Activated CD8-positive, alpha-beta memory T cell treated with anti-CD3 and anti-CD28 coated beads, Interleukin-2, amount 50 U/mL, for 24 hours (primary cell): ENCODE measurements at regions not wholly inside any gene's neighbourhood (a gene's known extent, or its start where the extent isn't known, plus 50 kb on each side); places are given as distances from the start of the nearest gene placed in this dataset.
A peak's percentile ranks its signal among the peaks of the same experiment; 100 is the strongest.
"Not testable (repeated sequence)": the region's sequence is repeated elsewhere in the genome, so short reads cannot be mapped to it uniquely, and the experiment has no call there.

Source experiments
- DNase-seq: peaks from one replicate; pipeline ENCODE4 v3.0.0-alpha.2; 2020; ENCODE audit errors: extremely low read depth

DNA sequence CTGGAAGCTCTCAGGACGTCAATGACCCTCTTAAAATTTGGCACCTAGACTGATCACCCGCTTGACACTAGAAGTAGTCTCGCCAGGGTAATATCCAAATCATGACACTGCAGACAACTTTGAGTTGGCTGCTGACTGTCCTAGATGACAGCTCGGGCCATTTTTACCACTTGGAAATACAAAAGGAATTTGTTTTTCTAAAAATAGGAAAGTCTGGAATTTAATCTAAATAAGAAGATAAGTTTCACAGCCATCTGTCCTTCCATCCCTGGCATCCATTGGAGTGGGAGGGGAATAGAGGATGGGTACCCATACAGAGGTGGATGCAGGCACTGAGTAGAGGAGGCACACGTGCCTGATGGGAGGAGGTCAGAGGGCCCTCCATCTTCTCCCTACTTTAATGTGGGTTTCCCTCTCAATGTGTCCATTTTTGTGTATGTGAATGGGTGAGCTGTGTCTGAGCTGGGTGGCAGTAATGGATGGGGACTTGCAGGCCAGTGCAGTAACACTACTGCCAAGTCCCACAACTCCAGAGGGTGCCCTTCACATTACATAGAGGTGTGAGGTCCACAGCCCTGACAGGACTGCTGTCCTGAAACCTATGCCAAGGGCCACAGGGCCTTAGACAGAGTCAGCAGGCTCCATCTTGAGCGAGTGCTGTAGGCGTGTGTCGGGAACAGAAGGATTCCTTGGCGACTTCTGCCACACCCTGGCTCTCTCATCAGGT lies 104.8 kb upstream of the IPO9 start:
- DNase-seq = no peak

DNA sequence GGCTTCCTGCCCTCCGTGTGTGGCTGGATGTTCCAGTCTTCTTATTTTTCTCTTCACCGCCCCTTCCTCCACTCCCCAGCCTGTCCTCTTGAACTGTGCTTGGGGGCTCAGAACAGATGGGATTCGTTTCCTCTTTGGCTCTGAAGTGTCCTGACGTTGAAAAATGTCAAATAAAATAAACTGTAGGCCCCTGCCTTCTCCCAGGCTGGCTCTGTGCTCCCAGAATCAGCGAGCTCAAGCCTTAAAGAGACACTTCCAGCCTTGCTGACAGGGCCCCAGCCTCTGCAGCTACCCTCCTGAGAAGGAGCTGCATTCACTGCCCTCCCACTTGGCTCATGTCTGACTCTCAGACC lies 104.2 kb upstream of the IPO9 start:
- no peak for DNase-seq

DNA sequence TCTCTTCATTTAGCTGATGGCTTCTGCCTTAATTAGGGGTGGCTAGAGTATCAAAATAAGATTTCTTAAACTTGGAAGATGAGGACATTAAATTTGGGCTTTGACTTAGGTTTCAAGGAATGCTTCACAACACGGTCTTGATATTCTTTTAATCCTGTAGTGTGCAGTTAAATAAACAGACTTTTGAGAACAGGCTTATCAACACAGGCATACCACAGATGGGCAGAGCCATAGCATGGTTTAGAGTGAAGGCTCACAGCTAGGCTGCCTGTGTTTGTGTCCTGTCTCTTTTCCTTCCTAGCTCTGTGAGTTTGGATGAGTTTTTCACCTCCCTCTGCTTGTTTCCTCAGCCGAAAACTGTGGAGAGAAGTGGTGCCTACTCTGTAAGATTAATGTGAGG lies 102.3 kb upstream of the IPO9 start:
- DNase-seq = no peak

DNA sequence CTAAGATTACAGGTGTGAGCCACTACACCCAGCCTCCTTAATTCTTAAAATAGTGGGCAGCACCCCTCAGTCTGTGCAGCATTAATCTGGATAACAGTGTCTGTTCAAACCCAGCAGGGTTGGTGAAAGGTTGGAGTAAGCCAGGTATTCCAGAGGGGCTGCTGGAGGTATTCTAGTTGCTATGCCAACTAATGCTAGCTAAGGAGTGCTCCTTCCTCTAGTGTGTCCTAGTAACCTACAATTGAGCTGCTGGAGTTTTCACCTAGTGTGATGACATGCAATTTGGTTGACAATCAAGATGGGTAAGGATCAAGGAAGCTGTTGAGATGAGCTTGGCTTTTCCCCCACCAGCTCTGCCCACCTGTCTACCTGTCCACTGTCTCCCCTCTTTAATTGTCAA lies 100.2 kb upstream of the IPO9 start:
- no peak for DNase-seq

DNA sequence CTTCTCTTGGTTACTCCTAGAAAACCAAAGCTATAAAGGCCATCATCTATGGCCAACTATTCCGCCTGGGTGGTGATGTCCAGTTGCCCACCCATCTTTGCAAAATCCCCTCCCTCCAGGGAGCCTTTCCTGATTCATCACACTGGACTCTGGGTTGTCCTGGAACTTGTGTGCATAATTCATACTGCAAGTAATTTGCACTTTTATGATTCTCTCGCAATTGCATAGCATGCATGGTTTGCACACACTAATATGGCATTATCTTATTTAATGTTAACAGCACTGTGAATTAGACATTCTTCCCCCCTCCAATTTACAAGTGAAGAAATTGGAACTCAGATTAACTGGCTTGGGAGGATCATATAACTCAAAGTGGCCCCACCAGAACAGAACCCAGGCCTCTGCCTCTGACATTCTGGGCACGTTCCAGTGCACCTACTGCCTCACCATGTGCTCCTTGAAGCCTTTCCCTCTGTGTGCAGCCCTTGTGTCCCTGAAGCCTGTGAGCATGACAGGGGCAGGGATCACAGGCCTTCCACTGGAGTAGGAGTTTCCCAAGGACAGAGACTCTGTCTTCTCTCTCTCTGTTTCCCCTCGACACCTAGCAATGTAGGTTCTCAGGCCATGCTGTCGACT lies 98.9 kb upstream of the IPO9 start:
- no peak for DNase-seq

DNA sequence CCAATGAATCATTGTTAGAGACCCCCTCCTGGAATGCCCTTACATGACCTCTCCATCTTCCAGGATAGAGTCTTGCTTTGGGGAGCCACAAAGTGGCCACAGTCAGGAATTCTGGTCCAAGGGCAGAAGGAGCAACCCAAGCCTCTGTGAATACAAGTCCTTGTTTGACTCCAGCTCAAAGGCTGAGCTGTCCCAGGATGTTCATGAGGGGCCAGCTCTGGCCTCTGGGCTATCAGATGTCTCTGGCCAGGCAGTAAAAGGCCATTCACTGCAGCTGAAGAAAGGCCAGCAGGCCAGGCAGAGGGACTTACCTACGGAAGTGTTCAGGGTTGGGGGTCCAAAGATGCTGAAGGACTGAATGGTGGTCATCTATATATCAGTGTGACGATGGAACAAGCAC lies 98.3 kb upstream of the IPO9 start:
- no peak for DNase-seq

DNA sequence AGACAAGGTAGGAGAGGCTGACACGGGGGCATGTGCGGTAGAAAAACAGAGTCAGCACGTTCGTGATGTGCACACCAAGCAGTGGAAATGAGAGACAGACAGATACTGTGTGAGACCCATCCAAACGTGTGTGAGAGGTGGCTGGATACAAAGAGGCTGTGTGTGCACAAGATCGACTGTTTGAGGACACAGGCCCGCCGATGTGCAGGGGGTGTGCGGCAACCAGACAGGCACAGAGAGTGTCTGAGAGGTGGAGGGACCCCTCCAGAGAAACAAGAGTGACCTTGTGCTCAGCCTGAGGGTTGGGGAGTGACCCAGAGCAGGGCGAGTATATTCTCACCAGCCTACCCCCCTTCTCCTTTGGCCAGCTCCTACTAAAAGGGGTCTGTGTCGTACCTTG lies 97.8 kb upstream of the IPO9 start:
- DNase-seq = no peak

DNA sequence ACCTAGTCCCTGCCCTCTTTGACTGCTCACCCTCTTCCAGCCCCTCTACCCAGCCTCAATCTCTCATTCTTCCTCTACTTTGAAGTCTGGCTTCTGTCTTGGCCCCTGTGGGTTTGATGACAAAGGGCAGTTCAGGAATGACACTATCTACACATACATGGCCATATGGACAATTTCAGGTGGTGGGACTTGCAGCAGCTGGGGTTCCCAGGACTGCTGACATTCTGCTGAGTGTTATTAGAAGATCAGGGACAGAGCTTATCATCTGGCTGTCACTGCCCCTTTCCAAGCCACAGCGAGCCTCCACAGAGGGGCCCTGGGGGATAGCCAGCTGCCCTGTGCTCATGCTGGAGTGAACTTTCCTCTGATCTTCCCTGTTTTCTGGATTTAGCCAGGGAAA lies 97.4 kb upstream of the IPO9 start:
- no peak for DNase-seq

DNA sequence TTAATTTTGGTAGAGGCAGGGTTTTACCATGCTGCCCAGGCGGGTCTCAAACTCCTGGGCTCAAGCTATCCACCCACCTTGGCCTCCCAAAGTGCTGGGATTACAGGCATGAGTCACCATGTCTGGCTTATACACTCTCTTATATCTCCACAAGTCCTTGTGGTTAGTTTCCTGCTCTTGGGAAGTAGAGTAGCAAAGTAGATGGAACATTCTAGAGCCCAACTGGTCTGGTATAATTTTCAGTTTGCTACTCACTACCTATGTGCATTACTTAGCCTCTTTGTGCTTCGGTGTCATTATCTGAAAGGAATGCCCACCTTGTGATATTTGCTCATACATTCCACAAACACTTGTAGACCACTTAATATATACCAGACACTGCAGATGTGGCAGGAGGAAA lies 96.6 kb upstream of the IPO9 start:
- DNase-seq = no peak

DNA sequence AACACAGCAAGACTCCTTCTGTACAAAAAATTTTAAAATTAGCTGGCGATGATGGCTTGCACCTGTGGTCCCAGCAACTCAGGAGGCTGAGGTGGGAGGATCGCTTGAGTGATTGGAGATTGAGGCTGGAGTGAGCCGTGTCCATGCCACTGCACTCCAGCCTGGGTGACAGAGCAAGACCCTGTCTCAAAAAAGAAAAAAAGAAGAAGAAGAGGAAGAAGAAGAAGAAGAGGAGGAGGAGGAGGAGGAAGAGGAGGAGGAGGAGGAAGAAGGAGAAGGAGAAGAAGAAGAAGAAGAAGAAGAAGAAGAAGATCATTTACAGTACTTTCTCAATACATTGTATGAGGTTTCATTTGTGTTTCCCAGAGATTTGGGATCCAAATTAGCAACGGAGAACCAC lies 94.7 kb upstream of the IPO9 start:
- not testable (repeated sequence) for DNase-seq

DNA sequence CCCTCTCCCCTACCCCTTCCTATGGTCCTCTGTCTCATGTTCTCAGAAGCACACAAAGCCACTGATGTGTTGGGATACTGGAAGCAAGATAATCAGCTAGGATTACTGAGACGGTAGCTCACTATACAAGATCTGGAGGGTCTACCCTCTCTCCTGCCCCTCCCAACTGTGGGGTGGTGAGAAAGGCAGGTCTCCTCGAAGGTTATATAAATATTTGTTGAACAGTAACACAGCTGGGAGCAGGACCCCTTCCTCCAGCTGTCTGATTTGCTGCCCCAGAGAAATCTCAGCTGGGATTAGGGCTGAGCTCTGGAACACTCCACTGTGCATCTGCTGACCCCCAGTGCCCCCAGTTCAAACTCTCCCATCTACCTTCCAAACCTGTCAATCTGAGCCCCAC lies 94.2 kb upstream of the IPO9 start:
- no peak for DNase-seq

DNA sequence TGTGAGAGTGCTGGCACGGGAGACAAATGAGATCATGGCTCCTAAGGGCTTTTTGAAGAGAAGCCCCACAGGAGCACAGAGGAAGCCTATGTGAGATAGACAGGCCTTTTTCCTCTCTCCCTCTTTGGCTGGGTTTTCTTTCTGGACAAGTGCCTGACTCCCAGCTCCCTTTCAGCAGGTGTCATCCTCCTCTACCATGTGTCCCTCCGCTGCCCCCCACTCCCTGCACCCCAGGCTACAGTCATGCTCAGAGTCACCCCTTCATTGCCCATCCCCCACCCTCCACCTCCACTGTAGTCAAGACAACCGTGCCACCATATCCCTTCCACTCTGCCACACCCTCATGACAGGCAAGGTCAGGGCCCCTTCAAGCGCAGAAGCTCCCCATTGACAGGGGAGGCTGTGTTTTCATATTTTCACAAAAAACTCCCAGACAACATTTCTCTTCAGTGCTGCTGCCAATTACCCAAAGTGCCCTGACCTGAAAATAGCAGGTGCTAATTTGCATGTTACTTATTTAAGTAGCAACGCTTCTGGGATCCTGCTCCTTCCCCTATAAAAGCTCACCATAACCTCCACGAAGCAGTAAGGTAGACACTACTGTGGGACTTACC lies 92.1 kb upstream of the IPO9 start:
- DNase-seq = no peak

DNA sequence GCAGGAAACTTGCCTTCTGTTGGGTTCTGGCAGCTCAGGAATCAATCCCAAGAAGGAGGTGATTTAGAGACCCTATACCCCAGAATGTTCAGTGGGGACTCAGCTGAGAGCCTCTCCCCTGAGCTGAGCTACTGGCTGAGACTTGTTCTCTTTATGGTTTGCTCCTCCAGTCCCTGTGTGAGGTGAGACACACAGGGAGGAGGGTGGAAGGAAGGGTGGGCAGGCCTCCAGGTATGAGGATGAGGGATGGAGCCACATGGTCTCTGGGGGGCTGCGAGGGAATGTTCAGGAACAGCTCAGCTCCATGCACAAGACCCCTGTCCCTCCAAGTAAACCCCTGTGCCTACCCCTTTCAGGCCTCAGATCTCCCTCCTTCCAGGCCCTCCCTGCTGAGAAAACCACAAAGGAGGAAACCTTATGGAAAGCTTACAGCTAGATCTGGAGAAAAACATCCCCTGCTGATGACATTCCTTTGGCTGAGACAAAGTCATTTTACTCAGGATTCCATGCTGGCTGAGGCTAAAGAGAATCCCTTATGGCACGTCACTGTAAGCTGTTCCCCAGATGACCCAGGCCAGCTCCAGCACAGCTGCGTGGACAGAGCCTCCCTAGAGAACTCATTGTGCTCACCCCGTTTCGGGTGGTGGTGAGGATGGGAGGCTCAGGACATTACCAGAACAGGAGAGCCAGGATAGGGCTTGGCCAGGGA lies 91.5 kb upstream of the IPO9 start:
- DNase-seq = no peak

DNA sequence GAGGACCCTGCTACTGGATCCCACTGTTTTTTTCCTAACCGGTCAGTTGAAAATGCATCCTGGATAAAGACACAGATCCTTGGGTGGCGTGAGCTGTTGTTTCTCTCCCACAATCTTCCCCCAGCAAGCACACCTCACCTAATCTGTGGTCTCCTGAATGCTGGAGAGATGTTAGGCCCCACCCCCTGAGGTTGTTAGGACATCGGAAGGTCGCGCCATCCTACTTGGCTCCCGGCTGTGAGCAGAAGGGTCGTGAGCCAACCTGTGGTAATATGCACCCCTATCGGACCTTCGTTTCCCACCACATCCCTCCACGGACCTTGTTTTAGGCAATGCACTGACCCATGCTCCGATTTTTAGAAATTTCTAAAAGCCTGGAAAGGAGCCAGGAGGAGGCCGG lies 89.9 kb upstream of the IPO9 start:
- DNase-seq = no peak

DNA sequence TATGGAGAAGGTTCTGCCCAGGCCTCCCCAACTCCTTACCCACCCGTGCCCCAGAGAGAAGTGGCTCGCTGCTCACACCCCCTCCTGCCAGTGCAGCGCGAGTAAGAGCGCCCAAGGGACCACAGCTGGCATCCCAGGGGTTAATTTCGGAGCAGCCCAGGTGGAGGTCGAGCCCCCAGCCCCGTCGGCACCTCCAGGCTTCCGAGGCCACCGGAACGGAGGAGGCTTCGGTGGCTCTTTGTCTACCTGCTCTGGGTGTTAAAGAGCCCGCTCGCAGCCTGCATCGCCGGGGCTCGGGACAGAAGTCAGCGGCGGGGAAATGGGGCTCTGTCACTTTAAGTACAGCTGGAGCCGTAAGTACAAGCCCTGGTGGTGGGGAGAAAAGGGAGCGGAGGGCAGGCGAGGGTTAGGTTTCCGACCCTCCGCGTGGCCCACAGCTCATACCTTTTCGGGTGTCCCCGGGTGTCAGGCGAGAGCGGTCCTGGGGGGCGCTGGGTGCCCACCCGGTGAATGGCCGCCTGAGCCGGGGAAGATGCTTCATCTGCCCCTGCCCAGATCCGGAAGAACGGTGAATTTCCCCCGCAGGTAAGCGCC lies 89.4 kb upstream of the IPO9 start:
- peak; percentile 5 for DNase-seq

DNA sequence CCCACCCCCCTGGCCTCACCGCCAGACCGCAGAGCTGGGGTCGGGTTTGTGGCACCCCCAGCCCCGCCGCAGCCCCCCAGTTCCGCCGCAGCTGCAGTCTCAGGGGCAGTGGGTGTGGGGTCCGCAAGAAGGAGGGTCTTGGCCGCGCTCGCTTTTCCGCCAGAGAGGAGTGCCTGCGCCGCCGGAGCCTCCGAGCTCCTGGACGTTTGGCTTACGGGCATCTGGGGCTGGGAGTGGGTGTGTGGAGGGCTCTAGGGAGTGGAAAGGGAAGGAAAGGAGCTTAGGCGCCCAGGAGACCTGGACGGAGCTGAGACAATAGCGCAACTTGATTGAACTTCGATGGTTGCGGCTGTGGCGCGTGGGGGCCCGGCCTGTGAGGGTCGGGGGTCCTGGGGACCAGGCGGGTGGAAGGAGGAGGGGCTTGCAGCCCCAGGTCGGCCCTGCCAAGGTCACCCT lies 88.8 kb upstream of the IPO9 start:
- no peak for DNase-seq

DNA sequence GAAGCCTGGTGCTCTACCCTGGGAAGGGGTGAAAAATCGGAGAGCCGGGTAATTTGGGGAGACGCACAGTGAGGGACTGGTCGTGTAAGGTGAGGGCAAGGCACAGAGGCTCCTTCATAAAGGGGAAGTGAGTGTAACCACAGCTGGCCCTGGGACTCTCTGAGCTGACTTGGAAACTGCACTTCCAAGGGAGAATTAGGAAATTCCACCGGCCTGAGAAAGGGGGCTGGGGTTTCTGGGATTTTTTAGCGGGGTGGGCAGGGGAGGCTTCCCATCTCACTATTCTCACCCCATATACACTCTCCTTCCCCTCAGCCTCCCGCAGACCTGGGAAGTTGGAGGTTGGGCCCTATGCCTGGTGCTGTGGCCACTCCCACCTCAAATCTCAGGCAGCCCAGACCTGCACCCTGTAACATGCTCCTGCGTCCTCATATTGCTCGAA lies 88.3 kb upstream of the IPO9 start:
- DNase-seq = no peak

DNA sequence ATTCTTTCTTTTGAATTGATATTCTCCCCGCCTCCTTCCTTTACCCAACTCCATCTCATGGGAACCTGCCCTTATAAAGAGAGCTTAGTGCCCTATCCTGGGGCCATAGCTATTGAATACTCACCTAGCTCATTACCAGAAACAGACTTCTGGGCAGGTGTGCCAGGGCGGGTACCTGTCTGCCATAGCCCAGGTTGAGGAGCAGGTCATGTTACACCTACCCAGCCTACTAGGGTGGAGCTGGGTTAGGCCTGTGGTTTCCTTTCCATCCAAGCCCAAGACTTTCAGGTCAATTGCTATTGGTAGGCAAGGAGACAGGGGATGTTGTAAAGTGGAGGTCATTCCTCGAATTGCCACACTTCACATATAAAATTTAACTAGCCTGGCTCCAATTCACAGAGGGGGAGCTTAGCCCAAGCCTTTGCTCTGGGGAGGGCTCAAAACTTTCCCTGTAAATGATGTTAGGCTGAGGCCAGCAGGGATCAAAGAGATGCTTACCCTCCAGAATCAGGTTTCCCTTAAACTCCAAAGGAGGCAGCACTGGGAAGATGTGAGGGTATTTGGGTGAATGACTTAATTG lies 87.1 kb upstream of the IPO9 start:
- no peak for DNase-seq

DNA sequence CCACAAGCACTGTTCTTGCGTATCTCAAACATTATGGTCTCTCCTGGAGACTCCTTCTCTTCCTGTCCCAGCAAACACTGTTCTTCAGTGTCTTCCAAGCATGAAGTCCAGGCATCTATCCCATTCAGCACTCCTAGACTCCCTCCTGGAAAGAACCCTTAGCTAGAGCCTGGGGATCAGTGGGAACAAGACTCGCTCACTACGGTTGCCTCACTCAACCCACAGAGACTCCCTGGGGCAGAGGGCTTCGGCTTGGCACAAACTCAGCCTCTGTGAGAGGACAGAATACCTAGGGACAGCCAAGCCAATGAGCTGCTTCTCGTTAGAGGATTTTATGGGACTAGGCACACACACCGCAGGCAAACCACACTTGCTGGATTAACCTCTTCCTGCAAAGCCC lies 86.5 kb upstream of the IPO9 start:
- no peak for DNase-seq

DNA sequence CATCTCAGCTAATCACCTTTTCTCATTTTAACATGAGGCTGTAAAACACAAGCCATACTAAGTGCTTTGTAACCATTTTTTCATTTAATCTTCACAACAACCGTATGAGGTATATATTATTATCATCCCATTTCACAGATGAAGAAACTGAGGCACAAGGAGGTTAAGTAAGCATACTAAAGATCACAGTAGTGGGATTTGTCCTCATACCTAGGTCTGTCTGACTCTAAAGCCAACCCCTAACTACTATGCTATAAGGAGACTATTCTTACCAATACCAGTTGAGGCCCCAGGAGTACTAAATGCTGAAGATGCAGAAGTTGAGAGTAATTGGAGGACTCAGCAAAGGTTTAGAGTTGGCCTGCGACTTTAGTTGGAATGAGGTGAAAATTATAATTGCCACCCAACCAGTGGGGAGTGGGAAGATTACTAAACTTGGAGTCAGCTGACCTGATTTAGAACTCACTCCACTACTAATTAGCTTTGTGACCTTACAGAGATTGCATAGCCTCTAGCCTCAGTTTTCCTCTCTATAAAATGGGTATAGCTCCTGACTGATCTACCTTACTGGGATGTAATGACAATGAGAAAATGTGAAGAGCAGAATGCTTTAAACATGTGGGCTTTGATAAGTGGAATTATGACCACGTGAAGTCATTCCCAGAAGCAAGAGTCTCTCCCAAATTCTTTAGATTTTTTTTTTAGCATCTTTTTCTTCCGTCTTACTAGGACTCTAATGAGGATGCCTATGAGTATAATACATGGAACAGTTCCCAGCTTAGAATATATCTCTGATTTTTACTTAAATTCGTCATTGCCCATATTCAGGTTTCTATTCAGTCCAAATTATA lies 85.8 kb upstream of the IPO9 start:
- DNase-seq = no peak

DNA sequence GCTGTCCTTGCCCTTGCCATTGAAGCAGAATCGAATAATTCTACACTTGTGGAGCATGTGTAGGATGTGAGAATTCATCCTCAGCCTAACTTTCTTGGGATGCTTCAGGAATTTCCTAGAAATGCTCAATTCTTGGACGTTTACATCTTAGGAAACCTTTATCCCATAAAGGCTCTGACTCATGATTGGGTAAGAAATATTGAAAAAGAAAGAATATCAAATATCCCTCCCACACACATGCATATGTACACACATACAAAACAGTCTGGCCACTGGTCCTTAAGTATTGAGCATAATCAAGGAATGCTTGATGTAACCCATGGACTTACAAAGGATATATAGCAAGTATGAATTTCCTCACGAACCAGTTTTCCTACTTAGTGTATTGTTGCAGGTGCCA lies 83.9 kb upstream of the IPO9 start:
- no peak for DNase-seq
